NOMO-1 treated with dmso at 0.1 percent for 144 hours (cell line): ENCODE measurements at regions not wholly inside any gene's neighbourhood (a gene's known extent, or its start where the extent isn't known, plus 50 kb on each side); places are given as distances from the start of the nearest gene placed in this dataset.
"Not testable (repeated sequence)": the region's sequence is repeated elsewhere in the genome, so short reads cannot be mapped to it uniquely, and the experiment has no call there.

Source experiments
- DNase-seq: peaks from one replicate; lab custom pipeline; 2025; ENCODE audit not compliant: unreplicated experiment; lab: John Stamatoyannopoulos, UW

DNA sequence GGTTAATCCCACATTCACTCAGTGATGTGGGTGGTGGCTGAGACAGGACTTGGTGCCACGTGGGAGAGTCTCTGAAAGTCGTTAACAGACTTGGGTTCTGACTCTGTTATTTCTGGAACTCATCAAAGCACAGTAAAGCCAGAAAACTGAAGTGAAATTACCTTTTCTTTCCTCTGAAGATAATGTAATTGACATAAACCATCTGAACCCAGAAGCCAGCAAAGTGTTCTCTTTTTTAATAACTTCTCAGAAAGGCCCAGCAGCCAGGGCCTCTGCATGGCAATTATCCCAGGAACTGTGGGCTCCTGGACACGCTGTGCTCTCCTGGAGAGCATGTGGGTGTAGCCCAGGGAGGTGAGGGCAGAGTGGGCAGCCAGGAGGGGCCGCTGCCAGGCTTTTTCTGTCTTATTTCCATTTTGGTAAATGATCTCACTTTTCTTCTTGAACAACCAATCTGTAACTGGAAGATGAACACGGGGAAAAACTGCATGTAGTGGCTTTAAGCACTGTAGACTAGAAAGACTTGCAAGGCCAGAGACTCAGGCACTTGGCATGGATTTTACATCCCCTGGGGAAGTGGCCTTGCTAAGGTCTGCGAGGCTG lies 444.1 kb upstream of the TMEM132C start:
- no peak for DNase-seq

DNA sequence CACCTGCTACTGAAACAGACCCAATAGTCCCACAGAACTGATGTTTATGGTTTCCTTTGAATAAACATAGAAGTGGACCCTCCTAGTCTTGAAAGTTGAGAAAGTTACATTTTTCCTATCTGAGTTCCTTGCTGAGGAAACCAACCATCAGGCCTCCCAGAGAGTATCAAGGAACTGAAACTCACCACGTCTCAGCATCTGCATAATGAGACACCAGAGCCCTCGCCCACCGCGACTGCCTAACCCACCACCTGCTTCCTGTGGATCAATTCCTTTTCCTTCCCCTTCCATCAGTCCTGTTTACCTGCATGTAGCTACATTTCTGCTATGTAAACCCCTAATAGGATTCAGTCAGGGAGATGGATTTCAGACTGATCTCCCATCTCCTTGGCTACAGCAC lies 443.2 kb upstream of the TMEM132C start:
- DNase-seq: no peak

DNA sequence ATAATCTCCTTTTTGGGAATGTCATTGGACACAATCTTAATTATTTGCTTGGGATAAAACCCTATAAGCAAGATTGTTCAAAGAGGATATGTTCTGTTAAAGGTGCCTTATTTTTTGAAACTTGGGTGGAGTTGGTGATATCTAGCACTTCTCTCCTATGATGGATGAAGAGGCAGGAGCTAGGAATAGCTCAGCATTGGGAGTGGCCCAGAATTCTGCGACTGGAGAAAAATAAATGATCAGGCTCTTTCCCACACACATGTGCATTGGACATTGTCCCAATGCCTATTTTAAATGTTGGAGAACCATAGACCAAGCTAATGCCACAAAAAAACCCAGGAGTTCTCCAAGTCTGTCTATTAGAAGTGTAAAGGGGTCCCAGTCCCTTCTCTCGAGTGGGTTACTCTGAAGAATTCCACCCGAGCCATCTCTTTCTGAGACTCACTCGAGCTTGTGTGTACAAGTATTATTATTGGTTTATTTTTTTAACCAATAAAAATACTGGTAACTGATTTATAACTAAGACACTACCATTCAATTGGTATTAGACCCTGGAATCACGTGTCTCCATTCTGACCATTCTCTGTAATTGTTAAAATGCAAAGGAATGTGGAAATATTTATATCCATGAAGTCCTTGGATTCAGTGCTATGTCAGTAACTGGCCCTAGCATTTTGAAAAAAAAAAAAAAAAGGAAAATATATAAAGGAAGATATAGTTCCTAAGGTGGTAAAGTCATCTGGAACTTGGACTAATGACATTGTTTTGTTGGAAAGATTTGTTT lies 437.5 kb upstream of the TMEM132C start:
- DNase-seq: no peak

DNA sequence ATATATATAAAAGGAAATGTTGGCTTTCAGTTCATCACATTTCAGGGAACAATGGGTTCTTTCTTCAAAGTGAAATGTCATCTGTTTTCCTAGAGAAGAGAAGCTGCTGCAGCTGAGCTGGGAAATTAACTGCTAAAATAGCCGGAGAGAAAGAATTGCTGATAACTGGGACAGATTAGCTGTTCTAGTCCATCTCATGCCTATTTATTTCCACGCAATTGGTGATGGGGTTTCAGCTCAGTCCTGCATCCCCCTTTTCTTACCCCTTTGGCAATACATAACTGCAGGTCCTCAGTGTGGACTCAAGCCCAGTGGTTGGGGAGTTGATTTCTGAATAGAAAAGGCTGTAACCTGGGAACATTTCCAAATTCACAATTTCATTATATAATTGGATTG lies 436.9 kb upstream of the TMEM132C start:
- no peak for DNase-seq

DNA sequence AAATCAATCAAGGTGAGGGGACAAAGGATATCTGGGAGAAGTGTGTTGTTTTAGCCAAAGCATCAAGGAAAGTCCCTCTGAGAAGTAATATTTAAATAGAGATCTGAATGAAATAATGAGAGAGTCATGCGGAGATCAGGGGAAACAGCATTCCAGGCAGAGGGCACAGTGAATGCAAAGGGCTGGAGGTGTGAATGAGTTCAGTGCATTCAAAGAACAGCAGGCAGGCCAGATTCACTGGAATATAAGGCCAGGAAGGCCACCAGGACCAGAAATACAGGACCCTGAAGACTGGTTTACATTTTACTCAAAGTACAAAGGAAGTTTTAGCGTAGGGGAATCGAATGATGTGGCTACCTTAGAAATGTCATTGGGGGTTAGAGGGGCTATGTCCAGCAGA lies 436.2 kb upstream of the TMEM132C start:
- DNase-seq: no peak

DNA sequence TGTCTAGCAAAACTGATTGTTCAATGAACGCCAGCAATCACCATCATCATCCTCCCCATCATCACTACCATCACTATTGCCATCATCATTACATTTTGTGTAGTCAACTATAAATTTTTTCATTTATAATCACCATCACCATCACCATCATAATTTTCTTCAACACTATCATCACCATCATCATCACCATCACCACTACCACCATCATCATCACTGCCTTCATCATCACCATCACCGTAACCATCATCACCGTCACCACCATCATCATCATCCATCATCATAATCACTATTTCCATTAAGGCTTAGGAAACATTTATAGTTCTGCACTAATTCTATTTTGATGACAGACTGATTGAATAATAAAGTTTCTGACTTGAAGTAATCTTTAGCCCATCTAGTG lies 434.8 kb upstream of the TMEM132C start:
- no peak for DNase-seq

DNA sequence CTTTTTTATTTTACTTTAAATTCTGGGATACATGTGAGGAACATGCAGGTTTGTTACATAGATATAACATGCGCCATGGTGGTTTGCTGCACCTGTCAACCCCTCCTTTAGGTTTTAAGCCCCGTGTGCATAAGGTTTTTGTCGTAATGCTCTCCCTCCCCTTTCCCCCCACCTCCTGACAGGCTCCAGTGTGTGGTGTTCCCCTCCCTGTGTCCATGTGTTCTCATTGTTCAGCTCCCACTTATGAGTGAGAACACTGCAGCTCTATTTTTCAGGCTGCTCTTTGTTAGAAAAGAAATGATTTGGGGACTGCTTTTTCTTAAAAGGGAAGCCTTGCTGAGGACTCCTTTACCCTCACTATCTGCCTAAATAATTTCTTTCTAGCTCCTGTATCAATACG lies 430.2 kb upstream of the TMEM132C start:
- not testable (repeated sequence) for DNase-seq

DNA sequence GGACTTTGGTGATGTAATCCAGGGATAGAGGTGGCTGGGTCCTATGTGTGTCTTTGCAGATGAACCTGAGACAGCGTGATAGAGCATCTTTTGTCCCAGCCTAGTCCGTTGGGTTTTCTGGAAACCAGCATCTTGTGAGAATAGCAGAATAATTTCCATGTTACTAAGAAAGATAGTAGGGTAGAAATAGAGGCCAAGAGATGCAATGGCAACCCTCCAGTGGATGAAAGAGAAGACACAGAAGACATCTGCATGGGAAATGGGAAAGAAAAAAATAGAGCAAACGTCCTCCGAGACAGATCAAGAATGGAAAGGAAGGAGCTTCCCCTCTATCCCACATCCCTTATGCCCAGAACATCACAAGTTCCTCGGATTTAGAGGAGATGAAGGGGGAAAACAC lies 409.3 kb upstream of the TMEM132C start:
- no peak for DNase-seq

DNA sequence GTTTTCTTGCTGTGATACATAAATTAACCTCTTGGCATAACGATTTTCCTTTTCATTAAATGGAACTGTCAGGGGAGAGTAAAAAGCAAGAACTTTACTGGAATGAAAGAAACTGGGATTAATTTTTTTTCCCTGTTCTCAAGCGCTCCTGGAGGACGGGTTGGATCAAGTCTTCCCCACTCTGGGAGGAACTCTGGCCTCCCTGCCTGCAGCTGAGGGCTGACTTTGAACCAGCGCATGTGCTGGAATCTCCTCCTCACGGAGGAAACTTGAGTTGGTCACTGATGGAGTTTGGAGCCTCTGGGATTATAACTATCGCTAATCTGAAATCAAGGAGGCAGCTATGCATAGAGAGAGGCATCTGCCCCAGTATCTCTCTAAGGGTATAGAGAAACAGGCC lies 406.4 kb upstream of the TMEM132C start:
- DNase-seq: no peak

DNA sequence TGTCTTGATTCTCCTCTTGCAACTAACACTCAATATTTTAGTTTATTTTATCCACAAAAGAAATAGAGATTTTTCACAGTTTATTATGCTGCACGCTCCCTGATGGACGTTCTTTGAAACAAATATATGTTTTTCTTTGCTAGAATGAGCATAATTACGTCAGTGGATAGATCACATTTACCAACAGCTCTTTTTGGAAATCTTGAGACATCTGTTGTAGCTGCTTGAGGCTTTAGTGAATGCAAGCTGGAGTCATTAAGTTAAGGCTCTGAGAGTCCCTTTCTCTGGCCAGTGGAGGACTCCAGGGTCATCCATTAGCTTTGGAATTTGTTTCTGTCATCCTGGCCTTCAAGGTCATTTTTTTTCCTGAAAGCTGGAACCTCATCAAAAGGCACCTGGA lies 405.6 kb upstream of the TMEM132C start:
- no peak for DNase-seq

DNA sequence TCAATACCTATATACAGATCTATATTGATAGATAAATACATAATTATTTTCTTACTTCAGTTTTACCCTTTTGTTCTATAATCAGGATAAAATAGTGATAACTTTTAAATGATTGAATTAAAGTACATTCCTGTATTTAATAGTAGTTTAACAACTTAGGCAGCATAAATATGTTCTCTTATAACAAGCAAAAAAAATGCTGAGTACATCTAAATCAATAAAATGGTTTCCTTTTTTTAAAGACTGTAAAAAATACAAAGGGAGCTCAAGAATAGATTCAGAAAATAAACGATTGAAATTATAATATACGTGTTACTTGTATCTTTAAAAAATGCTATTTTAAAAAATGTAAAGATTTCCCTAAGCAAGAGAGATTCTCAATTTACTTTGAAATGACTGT lies 393.7 kb upstream of the TMEM132C start:
- DNase-seq: no peak

DNA sequence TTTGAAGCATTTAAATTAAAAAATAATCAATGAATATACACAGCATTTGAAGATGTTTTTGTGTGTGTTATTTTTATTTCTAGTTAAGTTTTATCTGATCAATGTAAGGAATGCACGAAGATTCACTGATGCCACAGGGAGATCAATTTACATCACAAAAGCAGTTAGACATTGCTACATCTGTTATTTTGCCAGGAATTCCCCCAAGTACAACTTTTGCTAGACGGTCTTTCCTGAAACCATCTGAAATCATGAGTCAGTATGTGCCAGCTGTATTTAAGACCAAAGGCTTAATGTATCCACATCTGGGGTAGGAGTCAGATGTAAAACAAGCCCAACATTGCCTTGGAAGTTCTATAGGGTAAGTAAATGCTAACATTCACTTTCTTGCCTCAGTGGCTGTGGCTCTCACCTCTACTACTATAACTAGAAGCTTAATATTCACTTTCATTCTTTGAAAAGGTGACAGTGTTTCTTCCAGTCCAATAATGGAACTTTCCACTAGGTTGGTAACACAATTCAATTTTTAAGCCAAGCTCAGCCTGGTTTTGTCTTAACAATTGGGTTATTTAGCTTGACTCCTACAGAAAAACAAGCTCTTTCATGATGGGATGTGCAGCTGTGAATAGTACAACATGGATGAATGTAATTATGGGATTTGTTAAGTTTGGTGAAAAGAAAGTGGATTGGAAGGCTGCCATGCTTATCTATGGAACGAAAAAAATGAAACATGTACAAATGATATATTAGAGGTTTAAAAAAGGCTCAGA lies 385.4 kb upstream of the TMEM132C start:
- no peak for DNase-seq

DNA sequence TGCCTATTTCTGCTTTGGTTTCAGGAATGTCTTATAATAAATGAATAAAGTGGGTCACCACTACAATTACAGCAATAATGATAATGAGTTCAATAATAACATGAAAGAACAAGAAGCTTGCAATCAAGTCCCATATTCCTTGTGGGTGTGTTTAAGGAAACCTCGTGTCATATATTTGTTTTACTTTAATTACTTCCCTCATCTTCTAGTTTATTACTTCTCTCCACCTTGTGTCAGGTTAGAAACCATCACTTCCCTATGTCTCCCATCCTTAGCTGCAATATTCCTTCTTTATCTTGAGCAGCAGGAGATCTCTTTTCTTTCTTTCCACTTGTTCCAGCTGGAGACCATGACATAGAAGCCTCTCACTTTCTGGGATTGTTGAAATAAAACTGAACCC lies 384.0 kb upstream of the TMEM132C start:
- no peak for DNase-seq

DNA sequence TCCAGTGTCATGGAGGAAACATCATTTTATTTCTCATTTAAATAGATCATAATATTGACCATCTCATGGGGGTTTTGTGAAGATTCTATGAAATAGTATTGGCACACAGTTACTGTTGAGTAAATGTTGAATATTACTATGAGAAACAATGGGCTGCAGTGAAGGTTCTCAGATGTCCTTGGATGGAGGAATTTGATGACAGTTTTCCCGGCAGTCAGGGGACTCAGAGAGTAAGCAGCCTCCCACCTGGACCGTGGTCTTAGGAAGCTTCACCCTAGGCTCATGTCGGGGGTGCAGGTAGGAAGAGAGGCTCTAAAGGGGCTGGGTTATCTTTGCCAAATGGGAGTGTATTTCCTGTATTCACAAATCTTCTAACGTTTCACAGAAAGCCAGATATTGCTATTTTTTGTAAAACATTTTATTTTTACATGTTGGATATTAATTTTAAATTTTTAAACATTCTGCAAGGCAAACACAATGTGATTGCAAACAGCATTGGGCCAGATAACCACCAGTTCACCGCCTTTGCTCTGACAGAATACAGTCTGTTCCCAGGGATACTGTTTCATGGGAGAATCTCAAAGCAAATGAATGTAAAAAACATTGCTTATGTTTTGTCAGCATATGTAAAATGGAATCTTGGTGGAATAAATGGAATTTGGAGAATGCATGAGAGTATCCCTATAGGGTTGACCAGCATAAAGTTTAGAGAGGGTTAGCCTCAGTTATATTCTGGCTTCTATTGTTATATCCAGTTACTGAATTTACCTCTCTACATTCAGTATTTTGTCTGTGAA lies 380.8 kb upstream of the TMEM132C start:
- DNase-seq: no peak

DNA sequence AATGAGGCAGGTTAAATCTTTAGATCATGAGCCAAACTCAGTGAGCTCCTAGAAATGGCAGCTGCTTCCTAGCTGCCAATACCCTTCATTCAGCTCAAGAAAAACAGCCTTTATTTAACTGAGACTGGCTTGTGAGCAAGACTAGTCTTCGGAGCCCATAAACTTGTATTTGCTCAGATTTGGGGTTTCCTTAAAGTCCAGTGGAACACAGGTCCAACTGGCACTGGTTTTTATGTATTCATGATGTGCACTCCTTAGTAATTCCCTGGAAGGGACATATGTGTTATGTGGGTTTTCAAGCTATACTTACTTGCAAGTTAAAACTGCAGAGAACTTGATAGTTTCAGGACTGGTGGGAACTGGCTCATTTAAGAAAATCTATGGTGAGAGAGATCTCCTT lies 380.1 kb upstream of the TMEM132C start:
- DNase-seq: no peak

DNA sequence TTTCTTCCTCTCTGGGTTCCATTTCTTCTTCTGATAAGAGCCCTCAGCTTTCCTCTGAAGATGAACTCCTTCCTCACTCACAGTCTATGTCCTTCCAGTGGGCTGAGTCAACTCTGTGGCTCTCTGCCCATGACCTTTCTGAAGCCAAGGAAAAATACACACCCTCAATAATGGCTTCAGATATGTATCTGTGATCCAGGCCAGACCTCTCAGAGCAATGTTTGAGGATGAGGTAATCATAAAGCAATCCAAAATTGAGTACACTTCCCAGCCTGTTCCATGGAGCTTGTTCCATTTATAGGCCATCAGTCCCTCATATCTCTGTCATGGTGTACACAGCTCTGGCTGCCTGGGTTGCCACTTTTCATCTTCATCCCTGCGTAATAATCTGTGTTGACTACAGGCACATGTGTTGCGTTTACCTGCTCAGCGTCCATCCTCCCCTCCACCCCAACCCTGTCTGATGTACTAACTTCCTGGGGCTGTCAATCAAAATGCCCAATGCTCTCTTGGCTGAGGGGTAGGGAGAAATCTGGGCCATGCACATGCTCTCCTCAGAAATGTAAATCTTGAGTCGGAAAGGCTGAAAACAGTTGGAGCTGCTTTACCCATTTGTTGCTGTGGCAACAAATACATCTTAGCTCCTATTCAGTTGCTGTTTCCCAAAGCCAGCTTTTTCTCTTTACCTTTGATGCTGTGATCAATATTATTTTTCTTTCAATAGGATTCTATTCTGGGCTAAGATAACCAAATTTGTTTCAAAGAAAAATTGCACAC lies 377.8 kb upstream of the TMEM132C start:
- no peak for DNase-seq

DNA sequence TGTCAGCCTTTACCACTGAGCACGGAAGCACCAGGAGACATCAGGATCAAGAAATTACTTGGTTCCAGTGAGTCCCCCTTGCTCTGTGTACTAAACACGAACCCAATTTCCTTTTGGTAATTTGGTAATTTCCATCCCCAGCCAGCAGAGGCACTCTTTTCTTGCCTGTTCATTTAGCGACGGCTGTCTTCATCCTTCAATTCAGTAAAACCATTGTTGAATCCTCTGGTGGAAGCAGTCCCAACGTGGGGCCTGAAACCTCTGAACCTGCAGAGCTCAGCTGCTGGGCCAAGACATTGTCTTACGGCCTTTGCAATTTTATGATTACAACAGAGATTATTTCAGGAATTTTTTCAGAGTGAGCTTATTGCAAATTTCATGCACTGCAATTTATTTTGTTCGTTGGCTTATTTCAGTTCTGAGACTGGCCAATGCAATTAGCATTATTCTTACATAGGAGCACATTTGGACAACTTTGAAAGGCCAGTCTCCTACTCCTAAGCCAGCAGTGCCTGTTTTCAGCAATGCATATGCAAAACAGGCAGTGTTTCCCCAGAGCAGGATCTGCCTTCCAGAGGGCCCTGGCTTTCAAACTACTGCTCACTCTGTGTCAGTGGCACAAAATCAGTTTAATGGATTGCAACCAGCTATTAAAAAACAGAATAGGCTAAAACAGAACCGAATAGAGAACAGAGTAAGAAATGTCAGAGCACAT lies 372.9 kb upstream of the TMEM132C start:
- no peak for DNase-seq

DNA sequence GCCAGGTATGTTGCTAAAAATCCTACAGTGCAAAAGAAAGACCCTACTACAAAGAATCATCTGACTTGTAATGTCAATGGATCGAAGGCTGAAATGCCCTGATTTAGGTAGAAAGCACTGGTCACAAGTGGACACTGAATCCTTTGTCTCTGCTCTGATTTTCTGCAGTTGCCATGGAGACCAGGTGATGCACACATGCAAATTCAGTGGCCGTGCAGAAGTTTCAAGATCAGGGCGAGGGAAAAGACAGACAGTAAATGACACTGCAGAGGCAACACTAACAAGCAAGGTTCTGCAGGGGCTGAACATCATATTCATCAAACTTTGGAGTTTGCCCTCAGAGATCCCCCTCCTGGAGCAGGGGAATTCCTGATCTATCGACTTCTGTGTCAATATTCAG lies 370.3 kb upstream of the TMEM132C start:
- DNase-seq: no peak

DNA sequence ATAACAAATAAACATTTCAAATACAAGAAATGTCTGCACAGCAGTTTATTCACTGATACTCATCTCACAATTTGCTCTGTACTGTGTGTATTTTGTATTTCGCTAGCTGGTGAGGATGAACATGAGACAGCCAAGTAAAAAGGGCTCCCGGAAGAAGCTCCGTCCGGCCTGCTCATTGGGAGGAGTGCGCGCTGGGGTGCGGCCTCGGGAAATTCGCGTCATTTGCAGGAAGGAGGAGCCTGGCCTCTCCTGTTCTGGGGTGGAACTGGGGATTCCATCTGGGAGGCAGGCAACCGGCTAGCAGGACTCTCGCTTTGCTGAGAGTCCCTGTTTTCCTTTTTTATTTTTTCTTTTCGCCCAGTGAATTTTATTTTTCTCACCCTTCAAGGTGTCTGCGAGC lies 368.4 kb upstream of the TMEM132C start:
- DNase-seq: no peak

DNA sequence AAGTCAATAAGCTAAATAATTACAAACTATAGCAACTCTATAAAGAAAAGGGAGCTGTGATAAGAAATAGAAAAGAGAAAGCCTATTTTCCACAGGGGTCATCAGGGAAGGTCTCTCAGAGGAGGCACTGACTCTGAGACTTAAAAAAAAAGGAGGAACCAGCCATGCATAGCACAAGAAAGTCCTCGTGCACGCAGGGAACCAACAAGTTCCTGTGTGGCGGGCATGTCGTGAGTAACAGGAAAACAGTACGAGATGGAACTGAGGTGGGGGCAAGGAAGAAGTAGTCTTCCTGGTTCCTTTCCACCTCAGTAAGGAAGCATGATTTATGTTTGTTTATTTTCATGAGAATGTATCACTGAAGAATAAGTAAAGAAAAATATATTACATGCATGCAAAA lies 367.0 kb upstream of the TMEM132C start:
- DNase-seq: no peak
